ENCODE measurements at regions not wholly inside any gene's neighbourhood (a gene's known extent, or its start where the extent isn't known, plus 50 kb on each side); places are given as distances from the start of the nearest gene placed in this dataset.

- TF ChIP-seq GATA1 (IDR thresholded peaks at IDR 0.05; ENCODE audit: low read depth, low read length): no peak
- TF ChIP-seq POLR2A (IDR thresholded peaks at IDR 0.05; ENCODE audit: low read length): no peak
These were observed 281.9 kb downstream of the UTRN start for GRCh38 chr6:144566868-144567615.
